M059J (cell line): ENCODE measurements at regions not wholly inside any gene's neighbourhood (a gene's known extent, or its start where the extent isn't known, plus 50 kb on each side); places are given as distances from the start of the nearest gene placed in this dataset.
"Not testable (repeated sequence)": the region's sequence is repeated elsewhere in the genome, so short reads cannot be mapped to it uniquely, and the experiment has no call there.

Experiments
- DNase-seq: peaks from one replicate; pipeline ENCODE4 v3.0.0-alpha.2; 2012; ENCODE audit warnings: low read depth

DNA sequence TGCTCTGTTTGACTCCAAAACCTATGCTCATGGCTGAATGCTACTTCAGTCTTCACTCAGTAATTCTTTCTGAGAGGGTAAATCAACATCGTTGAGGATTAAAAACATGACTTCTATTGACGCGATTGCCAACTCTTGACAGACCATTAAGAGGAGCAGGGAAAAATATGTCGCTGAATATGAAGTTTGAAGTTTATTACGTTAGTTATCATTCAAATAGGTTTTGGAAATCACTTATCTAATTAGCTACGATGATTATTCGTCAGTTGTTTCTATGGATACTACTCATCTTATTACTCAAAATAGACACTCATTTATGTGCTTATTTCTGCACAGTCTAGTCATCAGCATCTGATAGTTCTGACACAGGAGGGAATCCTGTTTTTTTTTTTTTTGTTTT is 279.2 kb upstream of the TBL1XR1 start:
- no peak for DNase-seq

DNA sequence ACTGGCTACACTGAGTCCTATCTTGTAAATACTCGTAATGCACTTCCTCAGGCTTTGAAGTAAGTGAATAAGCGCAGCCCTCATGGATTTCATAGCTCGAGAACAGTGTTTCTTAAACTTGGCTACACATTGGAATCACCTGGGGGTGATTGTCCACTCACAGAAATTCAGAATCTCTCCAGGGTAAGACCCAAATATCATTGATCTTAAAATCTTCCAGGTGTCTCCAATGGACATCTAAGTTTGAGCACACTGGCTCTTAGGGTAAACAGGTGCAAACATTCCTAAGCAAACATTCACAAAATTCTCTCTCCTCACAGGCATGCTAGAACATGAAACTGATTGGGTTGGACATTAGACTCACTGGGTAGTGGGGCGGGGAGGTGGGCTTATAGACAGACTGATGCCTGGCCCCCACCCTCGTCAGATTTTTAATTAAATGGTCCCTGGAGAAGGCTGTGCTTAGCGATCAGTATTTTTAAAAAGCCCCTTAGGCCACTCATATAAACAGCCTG is 279.7 kb upstream of the TBL1XR1 start:
- DNase-seq, result no peak

DNA sequence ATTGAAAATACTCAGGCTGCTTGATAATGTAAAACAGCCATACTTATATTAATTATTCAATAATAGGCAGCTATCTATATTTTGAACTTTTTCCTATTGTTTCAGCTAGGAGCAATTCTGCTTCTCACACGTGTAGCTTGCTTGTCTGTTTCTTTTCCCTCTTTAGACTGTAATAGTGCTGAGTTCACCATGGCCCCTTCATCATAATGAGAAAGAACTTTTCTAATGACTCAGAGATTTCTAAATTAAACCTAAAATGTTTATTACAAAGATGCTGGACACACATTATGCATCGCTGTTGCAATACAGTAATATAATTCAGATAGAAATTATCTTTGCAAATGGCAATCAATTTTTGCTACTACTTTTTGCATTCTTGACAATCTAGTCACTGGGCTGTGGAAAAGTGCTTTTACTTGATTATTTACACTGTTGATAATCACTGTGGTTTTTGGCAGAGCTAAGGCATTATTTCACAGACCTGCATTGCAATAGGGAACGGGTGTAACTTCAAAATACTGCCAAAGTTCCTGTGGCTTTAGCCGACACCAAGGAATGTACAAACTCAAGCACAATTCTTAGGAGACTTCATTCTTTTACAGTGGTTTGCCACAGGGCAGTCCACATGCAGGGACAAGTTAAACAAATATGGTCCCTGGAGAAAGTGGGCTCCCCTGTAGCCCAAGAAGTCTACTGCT is 281.0 kb upstream of the TBL1XR1 start:
- peak; percentile 100 for DNase-seq

- DNase-seq, result no peak
These were observed 282.3 kb upstream of the TBL1XR1 start for GRCh38 chr3:177479630-177480029.

DNA sequence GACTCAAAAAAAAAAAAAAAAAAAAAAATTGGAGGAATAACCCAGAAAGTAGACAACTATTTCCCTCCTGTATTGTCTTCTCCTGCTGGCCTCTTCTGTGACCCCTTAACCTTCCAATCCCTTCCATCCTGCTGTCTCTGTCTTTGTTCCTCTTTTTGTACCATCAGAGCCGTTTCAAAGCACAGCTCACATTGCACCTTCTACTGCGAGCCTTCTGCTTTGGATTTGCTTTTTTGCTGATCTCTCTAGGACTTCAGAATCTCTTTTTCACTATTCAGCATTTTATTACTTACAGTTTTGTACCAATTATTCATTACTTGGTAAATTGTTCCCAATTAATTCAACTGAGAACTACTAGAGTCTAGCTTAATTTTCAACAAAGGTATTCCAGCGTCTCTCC is 284.0 kb upstream of the TBL1XR1 start:
- DNase-seq, result no peak

DNA sequence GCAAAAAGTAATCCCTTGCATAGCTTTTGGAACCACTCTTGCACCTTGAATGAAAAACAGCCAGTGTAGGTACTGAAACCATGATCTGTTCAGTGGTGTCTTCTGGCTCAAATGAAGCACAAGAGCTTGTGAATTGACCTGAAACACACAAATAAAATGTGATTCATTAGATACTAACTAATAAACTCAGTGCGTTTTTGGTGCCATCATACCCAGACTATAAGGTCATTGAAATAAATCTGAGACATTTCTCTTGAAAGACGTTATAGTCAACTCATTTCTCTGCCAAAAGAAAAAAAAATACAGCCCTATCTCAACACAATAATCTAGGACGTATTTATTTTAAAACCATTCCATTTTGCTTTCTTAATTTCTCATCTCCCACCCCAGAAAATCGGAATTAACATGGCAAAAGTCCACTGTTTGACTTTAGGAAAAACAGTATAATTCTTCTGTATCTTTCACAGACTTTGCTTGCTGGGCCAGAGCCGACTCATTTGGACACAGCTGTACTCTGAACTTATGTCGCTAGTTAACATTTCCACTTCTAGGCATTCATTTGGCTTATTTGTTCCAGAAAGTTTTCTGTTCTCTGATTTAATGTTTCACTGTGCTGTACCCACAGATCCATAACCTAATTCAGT is 284.9 kb upstream of the TBL1XR1 start:
- peak; percentile 49 for DNase-seq

- peak; percentile 45 for DNase-seq
These were observed 286.1 kb upstream of the TBL1XR1 start for GRCh38 chr3:177483182-177483967.

GRCh38 chr3:177484206-177484605 is 286.9 kb upstream of the TBL1XR1 start:
- peak; percentile 74 for DNase-seq

DNA sequence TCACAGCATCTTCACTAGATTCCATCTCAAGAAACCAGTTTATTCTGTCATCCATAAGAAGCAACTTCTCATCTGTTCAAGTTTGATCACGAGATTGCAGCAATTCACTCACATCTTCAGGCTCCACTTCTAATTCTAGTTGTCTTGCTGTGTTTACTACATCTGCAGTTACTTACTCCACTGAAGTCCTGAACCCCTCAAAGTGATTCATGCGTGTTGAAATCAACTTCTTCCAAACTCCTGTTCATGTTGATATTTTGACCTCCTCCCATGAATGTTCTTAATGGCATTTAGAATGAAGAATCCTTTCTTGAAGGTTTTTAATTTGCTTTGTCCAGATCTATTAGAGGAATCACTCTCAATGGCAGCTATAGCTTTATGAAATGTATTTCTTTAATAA is 287.6 kb upstream of the TBL1XR1 start:
- DNase-seq, result no peak

DNA sequence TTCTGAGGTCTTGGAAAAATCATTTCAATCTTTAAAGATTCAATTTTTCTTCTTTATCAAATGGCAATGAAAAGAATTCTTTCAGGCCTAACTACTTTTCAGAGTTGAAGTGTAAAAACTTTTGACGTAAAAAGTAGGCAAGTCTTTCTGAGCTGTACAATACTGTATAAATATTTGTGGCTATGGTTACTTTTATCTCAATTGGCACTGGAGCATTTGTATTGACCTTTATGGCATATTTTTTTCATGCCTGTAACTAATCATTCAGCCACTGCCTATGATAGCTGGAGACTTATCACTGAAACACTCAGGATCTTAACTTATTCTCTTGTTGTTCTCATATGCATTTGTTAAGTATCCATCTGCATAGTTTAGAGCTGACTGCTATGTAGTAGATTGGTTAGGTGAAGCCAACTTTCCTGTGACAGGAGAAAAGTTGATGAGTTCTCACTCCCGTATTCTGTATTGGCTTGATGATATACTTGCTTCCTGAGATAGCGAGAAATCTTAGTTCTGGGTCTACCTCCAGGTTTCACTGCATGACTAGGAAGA is 290.4 kb upstream of the TBL1XR1 start:
- DNase-seq, result no peak

GRCh38 chr3:177488740-177489139 is 291.5 kb upstream of the TBL1XR1 start:
- DNase-seq, result no peak

GRCh38 chr3:177490626-177491025 is 293.3 kb upstream of the TBL1XR1 start:
- DNase-seq, result peak; percentile 80

DNA sequence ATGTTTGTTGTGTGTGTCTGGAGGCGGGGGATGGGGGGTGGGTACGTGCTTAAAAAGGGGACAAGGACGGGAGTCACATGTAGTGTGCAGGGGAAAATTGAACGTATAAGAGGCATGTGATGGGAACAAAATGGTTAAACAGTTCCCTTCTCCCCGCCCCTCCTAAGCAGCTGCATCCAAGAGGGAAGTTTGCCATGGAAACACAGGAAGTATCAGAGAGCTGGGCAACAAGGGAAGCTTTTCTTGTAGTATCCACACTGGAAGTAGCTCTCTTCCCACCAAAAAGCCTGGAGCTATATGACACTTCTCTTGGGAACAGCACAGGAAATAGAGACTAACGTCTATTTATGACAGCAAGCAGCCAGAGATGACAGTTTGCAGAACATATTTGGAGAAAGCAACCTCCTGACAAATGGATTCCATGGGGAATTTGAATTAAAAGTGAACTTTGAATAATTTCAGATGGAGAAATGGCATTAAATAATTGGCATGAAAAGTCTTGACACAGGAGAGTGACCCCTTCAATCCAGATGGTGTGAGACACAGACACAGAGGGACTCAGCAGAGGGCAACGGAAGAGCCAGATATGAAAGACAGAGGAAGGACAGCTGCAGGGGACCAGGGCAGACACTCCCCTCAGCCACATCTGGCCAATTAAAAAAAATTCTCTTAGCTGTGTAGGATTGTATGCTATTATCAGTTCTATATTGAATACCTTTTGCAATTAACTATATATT is 294.2 kb upstream of the TBL1XR1 start:
- peak; percentile 87 for DNase-seq

- no peak for DNase-seq
These were observed 295.8 kb upstream of the TBL1XR1 start for GRCh38 chr3:177493091-177493490.

DNA sequence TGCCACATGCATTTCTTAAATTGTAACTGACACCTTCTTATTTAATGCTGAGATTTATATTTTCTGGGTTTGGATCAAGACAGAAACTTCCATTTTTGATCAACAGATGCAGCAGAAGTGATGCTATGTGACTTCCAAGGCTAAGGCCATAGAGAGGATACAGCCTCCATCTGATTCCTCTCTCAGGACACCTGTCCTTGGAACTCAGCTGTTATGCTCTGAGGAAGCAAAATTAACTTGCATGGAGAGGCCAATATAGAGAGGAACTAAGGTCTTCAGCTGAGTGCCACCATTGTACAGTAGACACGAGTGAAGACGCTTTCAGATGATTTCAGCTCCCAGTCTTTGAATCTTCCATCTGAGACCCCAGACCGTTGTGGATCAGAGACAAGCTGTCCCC is 296.9 kb upstream of the TBL1XR1 start:
- no peak for DNase-seq

DNA sequence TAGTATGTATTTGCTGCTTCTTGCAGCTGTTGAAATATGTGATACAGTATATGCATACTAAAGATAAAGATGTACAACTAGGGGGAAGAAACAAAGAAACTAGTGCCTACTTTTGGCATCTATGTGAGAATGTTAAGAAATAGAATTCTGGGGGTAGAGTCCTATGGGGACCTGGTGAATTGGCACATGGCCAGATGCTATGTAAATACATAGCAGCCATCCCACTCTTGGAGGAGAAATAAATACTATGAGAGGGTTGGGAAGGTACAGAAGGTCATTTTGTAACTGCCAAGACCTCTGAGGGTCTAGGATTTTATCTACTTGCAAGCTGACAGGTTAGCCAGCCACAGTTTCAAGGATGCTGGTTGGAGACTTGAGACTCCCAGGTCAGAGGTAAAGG is 298.3 kb upstream of the TBL1XR1 start:
- no peak for DNase-seq

DNA sequence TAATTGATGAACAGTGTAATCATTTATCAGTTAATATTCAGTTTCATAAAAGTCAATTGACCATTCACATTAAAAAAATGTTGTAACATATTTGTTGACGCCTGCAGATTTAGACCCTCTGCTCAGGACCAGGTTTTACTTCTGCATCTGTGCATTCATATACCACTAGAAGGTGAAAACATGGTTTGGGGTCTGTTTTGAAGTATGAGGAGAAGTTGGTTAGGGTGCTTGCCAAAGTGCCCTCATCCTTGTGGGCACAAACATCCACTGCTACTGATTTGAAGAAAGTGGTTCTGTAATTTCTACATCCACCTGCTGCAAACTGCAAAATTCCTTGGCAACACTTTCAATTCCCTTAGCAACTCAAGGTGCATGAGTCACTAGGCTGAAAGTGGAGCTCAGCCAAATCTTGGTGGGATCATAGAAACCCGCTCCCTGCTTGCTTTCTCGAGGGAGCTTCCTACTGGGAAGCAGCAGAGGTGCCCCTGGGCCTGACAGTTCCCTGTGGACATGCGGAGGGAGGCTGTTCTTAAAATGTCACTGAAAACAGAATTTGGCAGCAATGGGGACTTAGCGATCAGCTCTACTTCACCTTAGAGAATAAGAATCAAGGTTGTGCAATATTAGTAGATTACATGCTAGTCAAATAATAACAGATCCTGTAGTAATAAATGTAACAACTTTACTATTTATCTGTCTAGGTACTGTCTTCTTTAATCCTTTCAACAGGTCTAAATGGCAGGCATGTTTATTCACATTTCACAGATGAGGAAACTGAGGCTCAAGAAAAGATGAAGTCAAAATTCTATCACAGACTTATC is 301.0 kb upstream of the TBL1XR1 start:
- DNase-seq, result peak; percentile 91

GRCh38 chr3:177499039-177499438 is 301.8 kb upstream of the TBL1XR1 start:
- DNase-seq, result not testable (repeated sequence)

DNA sequence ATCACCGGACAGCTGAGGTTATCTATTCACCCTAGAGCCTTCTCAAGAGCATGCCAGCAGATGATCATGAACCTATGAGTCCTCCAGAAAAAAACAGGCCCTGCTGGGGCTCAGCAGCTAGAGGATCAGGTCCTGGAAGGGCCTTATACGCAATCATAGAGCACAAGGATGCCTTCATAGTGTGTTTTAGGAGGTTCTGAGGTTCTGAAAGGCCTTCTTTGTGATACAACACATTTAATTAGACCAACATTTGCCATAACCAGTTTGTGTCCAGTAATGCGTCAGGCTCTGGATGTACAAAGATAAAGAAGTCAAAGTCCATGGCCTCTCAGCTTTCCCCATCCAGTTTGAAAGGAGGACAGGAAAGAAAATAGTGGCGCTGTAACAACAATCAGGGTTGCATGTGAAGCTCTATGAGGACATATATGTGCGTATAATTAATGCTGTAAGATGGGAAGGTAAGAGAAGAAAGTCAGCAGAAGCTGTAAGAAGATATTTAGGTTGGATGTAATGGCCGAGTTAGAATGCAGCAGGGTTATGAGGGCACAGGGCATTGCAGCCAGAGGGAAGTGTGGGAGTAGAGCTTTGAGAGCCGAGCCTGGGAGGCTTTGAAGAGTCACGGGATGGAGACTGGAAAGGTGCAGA is 302.6 kb upstream of the TBL1XR1 start:
- DNase-seq, result no peak

DNA sequence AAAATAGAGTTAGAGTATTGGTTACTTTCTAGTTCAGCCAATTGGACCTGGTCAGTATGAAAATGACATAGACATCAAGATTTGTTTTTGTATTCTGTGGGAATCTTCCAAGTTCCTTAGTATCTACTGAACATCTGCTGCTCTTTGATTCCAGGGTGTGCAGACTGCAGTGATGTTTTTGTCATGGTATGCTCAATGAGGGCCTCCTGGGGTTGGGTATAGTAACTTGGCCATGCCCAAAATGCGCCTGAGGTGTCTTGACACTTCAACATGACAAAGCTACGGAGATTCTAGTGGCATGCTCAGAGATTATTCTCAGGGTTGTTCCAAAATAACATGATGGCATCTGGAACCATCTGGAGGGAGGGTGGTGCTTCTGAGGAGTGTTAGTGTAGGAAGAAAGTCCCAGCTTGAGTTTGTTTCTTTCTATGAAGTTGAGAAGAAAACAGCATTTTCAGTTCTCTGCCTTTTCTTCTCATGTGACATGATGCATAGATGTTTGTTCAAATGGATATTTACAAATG is 313.5 kb upstream of the TBL1XR1 start:
- DNase-seq, result no peak
